ENCODE measurements at regions not wholly inside any gene's neighbourhood (a gene's known extent, or its start where the extent isn't known, plus 50 kb on each side); places are given as distances from the start of the nearest gene placed in this dataset.

DNA sequence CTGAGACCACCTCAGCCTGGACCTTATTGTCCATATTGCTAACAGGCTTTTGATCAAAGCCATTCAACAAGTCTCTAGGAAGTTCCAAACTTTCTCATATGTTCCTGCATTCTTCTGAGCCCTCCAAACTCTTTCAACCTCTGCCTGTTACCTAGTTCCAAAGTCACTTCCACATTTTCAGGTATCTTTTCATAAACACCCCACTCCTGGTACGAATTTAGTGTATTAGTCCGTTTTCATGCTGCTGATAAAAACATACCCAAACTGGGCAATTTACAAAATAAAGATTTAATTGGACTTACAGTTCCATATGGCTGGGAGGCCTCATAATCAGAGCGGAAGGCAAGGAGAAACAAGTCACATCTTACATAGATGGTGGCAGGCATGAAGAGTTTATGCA lies 836.8 kb downstream of the SORCS1 start:
- no peak overlapping the region for H3K4me3 Mint-ChIP-seq
- H3K27ac ChIP-seq (ENCODE audit: low read depth): no peak overlapping the region
- no peak overlapping the region for H2AFZ ChIP-seq
- no peak for TF ChIP-seq EZH2phosphoT487 (IDR thresholded peaks at IDR 0.05; ENCODE audit: unreplicated experiment)
- no peak for TF ChIP-seq ZNF114 (CRISPR knock-in tag; IDR thresholded peaks at IDR 0.05)
- TF ChIP-seq STAT1 (IDR thresholded peaks at IDR 0.05; ENCODE audit: unreplicated experiment): no peak
- TF ChIP-seq, protein P1, sequence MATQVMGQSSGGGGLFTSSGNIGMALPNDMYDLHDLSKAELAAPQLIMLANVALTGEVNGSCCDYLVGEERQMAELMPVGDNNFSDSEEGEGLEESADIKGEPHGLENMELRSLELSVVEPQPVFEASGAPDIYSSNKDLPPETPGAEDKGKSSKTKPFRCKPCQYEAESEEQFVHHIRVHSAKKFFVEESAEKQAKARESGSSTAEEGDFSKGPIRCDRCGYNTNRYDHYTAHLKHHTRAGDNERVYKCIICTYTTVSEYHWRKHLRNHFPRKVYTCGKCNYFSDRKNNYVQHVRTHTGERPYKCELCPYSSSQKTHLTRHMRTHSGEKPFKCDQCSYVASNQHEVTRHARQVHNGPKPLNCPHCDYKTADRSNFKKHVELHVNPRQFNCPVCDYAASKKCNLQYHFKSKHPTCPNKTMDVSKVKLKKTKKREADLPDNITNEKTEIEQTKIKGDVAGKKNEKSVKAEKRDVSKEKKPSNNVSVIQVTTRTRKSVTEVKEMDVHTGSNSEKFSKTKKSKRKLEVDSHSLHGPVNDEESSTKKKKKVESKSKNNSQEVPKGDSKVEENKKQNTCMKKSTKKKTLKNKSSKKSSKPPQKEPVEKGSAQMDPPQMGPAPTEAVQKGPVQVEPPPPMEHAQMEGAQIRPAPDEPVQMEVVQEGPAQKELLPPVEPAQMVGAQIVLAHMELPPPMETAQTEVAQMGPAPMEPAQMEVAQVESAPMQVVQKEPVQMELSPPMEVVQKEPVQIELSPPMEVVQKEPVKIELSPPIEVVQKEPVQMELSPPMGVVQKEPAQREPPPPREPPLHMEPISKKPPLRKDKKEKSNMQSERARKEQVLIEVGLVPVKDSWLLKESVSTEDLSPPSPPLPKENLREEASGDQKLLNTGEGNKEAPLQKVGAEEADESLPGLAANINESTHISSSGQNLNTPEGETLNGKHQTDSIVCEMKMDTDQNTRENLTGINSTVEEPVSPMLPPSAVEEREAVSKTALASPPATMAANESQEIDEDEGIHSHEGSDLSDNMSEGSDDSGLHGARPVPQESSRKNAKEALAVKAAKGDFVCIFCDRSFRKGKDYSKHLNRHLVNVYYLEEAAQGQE (IDR thresholded peaks at IDR 0.05; ENCODE audit: unreplicated experiment): no peak
- TF ChIP-seq POLR2AphosphoS5 (IDR thresholded peaks at IDR 0.05; ENCODE audit: low read depth): no peak
- H3K9me3 Mint-ChIP-seq: peaks cover 48% of the 10 kb centered on the region
- H3K4me2 ChIP-seq: no peak overlapping the region
- H3K27me3 Mint-ChIP-seq (ENCODE audit: insufficient read depth, low read depth, poor library complexity): no peaks in the 10 kb centered on the region
- H3K27ac Mint-ChIP-seq: no peak overlapping the region
- H3K36me3 Mint-ChIP-seq (ENCODE audit: low read depth): peaks cover 31% of the 10 kb centered on the region
- no peaks in the 10 kb centered on the region for H3K9me2 ChIP-seq (ENCODE audit: insufficient read depth)
- H4K20me1 ChIP-seq (replicated peaks; ENCODE audit: insufficient read depth): no peaks in the 10 kb centered on the region
- no peaks in the 10 kb centered on the region for H3K27me3 ChIP-seq (ENCODE audit: insufficient read depth)
- H3K4me3 ChIP-seq: no peak overlapping the region
- H3F3A ChIP-seq (replicated peaks; ENCODE audit: low read depth): no peaks in the 10 kb centered on the region
- no peaks in the 10 kb centered on the region for H3K4me1 ChIP-seq (ENCODE audit: insufficient read depth)
- DNase-seq (ENCODE audit: low spot score) (no peak), ATAC-seq (no peak)
- no peaks in the 10 kb centered on the region; the same call in 2 of the 3 replicates for H3K4me1 Mint-ChIP-seq
- no peaks in the 10 kb centered on the region; the same call in 1 of the 2 replicates for H3K36me3 ChIP-seq (ENCODE audit: insufficient read depth)
- H3K79me2 ChIP-seq (replicated peaks; ENCODE audit: insufficient read depth): no peaks in the 10 kb centered on the region

DNA sequence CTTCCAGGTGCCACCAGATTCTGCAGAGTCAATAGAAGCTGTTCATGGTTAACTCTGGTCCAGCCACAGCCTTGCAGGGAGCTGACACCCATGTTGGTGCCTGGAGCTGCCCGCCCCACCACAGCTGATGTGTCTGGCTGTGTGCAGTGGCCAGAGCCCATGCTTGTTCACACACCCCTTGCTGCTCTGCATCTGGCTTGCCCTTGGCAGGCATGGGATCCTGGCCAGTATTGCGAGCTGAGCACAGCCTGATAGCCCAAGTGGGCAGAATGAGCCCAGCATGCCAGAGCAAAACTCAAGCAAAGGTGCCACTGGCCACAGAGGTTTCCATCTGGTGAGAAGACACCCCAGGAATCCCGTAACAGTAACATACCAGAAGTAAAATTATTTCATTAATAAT lies 843.6 kb downstream of the SORCS1 start:
- ATAC-seq: no peak
- no peak overlapping the region for H3K4me3 ChIP-seq
- H3K27me3 Mint-ChIP-seq (ENCODE audit: insufficient read depth, low read depth, poor library complexity): no peaks in the 10 kb centered on the region
- DNase-seq (ENCODE audit: low spot score): no peak
- H3F3A ChIP-seq (replicated peaks; ENCODE audit: low read depth): no peaks in the 10 kb centered on the region
- H3K27ac ChIP-seq (ENCODE audit: low read depth): no peak overlapping the region
- H2AFZ ChIP-seq: no peak overlapping the region
- H3K4me1 Mint-ChIP-seq: no peaks in the 10 kb centered on the region; the same call in 2 of the 3 replicates
- no peaks in the 10 kb centered on the region for H3K36me3 ChIP-seq (ENCODE audit: insufficient read depth)
- H3K4me2 ChIP-seq: no peak overlapping the region
- no peak overlapping the region for H3K27ac Mint-ChIP-seq
- H3K4me1 ChIP-seq (ENCODE audit: insufficient read depth): no peaks in the 10 kb centered on the region
- no peaks in the 10 kb centered on the region for H3K27me3 ChIP-seq (ENCODE audit: insufficient read depth)
- no peaks in the 10 kb centered on the region for H3K9me2 ChIP-seq (ENCODE audit: insufficient read depth)
- peaks cover 3% of the 10 kb centered on the region for H3K36me3 Mint-ChIP-seq (ENCODE audit: low read depth)
- no peak overlapping the region for H3K4me3 Mint-ChIP-seq
- H3K9me3 Mint-ChIP-seq: peaks cover 15% of the 10 kb centered on the region
- no peaks in the 10 kb centered on the region for H4K20me1 ChIP-seq (replicated peaks; ENCODE audit: insufficient read depth)
- H3K79me2 ChIP-seq (replicated peaks; ENCODE audit: insufficient read depth): no peaks in the 10 kb centered on the region
- TF ChIP-seq, protein P1 (IDR thresholded peaks at IDR 0.05; ENCODE audit: unreplicated experiment): no peak
- no peak for TF ChIP-seq ZNF331 (CRISPR knock-in tag; IDR thresholded peaks at IDR 0.05; ENCODE audit: low read depth)
- TF ChIP-seq, protein P2, sequence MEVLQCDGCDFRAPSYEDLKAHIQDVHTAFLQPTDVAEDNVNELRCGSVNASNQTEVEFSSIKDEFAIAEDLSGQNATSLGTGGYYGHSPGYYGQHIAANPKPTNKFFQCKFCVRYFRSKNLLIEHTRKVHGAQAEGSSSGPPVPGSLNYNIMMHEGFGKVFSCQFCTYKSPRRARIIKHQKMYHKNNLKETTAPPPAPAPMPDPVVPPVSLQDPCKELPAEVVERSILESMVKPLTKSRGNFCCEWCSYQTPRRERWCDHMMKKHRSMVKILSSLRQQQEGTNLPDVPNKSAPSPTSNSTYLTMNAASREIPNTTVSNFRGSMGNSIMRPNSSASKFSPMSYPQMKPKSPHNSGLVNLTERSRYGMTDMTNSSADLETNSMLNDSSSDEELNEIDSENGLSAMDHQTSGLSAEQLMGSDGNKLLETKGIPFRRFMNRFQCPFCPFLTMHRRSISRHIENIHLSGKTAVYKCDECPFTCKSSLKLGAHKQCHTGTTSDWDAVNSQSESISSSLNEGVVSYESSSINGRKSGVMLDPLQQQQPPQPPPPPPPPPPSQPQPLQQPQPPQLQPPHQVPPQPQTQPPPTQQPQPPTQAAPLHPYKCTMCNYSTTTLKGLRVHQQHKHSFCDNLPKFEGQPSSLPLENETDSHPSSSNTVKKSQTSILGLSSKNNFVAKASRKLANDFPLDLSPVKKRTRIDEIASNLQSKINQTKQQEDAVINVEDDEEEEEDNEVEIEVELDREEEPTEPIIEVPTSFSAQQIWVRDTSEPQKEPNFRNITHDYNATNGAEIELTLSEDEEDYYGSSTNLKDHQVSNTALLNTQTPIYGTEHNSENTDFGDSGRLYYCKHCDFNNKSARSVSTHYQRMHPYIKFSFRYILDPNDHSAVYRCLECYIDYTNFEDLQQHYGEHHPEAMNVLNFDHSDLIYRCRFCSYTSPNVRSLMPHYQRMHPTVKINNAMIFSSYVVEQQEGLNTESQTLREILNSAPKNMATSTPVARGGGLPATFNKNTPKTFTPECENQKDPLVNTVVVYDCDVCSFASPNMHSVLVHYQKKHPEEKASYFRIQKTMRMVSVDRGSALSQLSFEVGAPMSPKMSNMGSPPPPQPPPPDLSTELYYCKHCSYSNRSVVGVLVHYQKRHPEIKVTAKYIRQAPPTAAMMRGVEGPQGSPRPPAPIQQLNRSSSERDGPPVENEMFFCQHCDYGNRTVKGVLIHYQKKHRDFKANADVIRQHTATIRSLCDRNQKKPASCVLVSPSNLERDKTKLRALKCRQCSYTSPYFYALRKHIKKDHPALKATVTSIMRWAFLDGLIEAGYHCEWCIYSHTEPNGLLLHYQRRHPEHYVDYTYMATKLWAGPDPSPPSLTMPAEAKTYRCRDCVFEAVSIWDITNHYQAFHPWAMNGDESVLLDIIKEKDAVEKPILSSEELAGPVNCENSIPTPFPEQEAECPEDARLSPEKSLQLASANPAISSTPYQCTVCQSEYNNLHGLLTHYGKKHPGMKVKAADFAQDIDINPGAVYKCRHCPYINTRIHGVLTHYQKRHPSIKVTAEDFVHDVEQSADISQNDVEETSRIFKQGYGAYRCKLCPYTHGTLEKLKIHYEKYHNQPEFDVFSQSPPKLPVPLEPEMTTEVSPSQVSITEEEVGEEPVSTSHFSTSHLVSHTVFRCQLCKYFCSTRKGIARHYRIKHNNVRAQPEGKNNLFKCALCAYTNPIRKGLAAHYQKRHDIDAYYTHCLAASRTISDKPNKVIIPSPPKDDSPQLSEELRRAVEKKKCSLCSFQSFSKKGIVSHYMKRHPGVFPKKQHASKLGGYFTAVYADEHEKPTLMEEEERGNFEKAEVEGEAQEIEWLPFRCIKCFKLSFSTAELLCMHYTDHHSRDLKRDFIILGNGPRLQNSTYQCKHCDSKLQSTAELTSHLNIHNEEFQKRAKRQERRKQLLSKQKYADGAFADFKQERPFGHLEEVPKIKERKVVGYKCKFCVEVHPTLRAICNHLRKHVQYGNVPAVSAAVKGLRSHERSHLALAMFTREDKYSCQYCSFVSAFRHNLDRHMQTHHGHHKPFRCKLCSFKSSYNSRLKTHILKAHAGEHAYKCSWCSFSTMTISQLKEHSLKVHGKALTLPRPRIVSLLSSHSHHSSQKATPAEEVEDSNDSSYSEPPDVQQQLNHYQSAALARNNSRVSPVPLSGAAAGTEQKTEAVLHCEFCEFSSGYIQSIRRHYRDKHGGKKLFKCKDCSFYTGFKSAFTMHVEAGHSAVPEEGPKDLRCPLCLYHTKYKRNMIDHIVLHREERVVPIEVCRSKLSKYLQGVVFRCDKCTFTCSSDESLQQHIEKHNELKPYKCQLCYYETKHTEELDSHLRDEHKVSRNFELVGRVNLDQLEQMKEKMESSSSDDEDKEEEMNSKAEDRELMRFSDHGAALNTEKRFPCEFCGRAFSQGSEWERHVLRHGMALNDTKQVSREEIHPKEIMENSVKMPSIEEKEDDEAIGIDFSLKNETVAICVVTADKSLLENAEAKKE (CRISPR knock-in tag; IDR thresholded peaks at IDR 0.05): no peak
- TF ChIP-seq EZH2phosphoT487 (IDR thresholded peaks at IDR 0.05; ENCODE audit: unreplicated experiment): no peak
- TF ChIP-seq ZNF114 (CRISPR knock-in tag; IDR thresholded peaks at IDR 0.05): no peak
- no peak for TF ChIP-seq STAT1 (IDR thresholded peaks at IDR 0.05; ENCODE audit: unreplicated experiment)
- no peak for TF ChIP-seq POLR2AphosphoS5 (IDR thresholded peaks at IDR 0.05; ENCODE audit: low read depth)
- no peak for TF ChIP-seq NANOG (IDR thresholded peaks at IDR 0.05; ENCODE audit: borderline replicate concordance)

Measured in GM23338 (cell line).